Panc1 (cell line): ENCODE measurements at regions not wholly inside any gene's neighbourhood (a gene's known extent, or its start where the extent isn't known, plus 50 kb on each side); places are given as distances from the start of the nearest gene placed in this dataset.

ENCODE experiments used
- POLR2AphosphoS5 ChIP-seq: IDR thresholded peaks from 2 replicates; pipeline ENCODE4 v1.6.1; 2012; ENCODE audit warnings: mild to moderate bottlenecking, low read depth, low read length, moderate library complexity
- TF ChIP-seq, protein P1 (sequence below), 2 experiments: IDR thresholded peaks; 2 replicates each; pipeline ENCODE4 v1.6.1; 2011 to 2012; ENCODE audit warnings: low read depth in 2 of 2, control low read depth in 1 of 2, low read length in 1 of 2, mild to moderate bottlenecking in 1 of 2, moderate library complexity in 1 of 2; ENCODE audit not compliant: insufficient read depth in 1 of 2
- TF ChIP-seq, protein P2 (sequence below): fragments of 450-650 bp; IDR thresholded peaks from 2 replicates; pipeline ENCODE4 v1.5.1; 2017; ENCODE audit warnings: mild to moderate bottlenecking

DNA sequence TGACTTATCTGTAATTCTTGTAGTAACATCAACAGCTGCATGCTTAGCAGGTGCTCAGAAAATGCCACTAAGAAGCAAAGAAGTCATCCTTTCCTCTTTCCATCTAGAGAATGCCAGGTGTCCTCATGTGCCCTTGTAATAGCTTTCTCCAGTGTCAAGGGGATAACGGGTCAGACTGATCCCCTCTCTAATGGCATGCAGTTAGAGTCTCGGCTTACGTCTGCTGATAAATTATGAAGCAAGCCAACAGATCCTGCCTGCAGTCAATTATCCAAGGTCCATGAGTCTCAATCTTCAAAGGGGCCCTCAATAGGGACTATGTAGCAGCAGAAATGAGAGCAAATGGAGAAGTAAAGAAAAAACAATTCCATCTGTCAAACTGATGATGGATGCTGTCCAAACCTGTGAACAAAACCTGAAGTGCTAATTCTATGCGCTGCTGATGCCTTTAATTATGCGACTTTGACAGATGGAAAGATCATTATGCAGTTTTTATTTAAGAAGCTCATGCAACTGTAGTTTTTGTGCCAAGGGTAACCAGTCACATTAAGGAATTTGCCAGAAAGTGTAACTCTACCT lies 162.8 kb upstream of the PEX5L start:
- no peak for TF ChIP-seq POLR2AphosphoS5
- TF ChIP-seq, protein P1, sequence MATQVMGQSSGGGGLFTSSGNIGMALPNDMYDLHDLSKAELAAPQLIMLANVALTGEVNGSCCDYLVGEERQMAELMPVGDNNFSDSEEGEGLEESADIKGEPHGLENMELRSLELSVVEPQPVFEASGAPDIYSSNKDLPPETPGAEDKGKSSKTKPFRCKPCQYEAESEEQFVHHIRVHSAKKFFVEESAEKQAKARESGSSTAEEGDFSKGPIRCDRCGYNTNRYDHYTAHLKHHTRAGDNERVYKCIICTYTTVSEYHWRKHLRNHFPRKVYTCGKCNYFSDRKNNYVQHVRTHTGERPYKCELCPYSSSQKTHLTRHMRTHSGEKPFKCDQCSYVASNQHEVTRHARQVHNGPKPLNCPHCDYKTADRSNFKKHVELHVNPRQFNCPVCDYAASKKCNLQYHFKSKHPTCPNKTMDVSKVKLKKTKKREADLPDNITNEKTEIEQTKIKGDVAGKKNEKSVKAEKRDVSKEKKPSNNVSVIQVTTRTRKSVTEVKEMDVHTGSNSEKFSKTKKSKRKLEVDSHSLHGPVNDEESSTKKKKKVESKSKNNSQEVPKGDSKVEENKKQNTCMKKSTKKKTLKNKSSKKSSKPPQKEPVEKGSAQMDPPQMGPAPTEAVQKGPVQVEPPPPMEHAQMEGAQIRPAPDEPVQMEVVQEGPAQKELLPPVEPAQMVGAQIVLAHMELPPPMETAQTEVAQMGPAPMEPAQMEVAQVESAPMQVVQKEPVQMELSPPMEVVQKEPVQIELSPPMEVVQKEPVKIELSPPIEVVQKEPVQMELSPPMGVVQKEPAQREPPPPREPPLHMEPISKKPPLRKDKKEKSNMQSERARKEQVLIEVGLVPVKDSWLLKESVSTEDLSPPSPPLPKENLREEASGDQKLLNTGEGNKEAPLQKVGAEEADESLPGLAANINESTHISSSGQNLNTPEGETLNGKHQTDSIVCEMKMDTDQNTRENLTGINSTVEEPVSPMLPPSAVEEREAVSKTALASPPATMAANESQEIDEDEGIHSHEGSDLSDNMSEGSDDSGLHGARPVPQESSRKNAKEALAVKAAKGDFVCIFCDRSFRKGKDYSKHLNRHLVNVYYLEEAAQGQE (IDR thresholded peaks at IDR 0.05; ENCODE audit: insufficient read depth in 1 of 2, low read depth in 2 of 2, low read length in 1 of 2): no peak
- TF ChIP-seq, protein P2, sequence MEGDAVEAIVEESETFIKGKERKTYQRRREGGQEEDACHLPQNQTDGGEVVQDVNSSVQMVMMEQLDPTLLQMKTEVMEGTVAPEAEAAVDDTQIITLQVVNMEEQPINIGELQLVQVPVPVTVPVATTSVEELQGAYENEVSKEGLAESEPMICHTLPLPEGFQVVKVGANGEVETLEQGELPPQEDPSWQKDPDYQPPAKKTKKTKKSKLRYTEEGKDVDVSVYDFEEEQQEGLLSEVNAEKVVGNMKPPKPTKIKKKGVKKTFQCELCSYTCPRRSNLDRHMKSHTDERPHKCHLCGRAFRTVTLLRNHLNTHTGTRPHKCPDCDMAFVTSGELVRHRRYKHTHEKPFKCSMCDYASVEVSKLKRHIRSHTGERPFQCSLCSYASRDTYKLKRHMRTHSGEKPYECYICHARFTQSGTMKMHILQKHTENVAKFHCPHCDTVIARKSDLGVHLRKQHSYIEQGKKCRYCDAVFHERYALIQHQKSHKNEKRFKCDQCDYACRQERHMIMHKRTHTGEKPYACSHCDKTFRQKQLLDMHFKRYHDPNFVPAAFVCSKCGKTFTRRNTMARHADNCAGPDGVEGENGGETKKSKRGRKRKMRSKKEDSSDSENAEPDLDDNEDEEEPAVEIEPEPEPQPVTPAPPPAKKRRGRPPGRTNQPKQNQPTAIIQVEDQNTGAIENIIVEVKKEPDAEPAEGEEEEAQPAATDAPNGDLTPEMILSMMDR: no peak
